DMS114 treated with DMSO at 0.1 percent for 48 hours (cell line): ENCODE measurements at regions not wholly inside any gene's neighbourhood (a gene's known extent, or its start where the extent isn't known, plus 50 kb on each side); places are given as distances from the start of the nearest gene placed in this dataset.
A peak's percentile ranks its signal among the peaks of the same experiment; 100 is the strongest.

ENCODE experiments used
- DNase-seq: peaks from one replicate; lab custom pipeline; 2025; ENCODE audit not compliant: unreplicated experiment; lab: John Stamatoyannopoulos, UW

GRCh38 chr10:128221117-128221516, 94.9 kb upstream of the MKI67 start:
- no peak for DNase-seq

- DNase-seq = no peak
Observed at GRCh38 chr10:128221807-128222206, 95.6 kb upstream of the MKI67 start.

GRCh38 chr10:128222332-128222849, 96.2 kb upstream of the MKI67 start:
- no peak for DNase-seq

GRCh38 chr10:128230401-128230800, 104.2 kb upstream of the MKI67 start:
- no peak for DNase-seq

GRCh38 chr10:128233422-128233821, 107.2 kb upstream of the MKI67 start:
- DNase-seq = no peak

GRCh38 chr10:128237710-128238109, 111.5 kb upstream of the MKI67 start:
- DNase-seq = no peak

DNA sequence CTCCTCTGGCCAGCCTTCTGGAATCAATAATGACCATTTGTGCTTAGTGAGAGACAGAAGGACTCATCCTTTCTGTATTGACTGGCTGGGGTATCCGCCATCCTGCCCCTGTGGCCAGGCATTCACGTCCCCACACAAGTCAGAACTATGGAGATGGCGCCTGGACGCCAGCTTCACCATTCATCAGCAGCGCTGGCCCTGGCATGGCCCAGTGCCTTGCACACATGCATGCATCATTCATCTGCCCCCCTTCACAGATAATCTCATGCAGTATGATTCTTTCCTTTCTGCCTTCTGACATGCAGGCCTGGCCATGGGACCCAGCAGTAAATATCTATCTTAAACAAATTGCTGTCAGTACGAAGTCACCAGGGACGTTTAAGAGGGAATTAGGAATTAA, 114.8 kb upstream of the MKI67 start:
- no peak for DNase-seq

- DNase-seq = no peak
Observed at GRCh38 chr10:128242641-128243040, 116.4 kb upstream of the MKI67 start.

- DNase-seq = no peak
Observed at GRCh38 chr10:128245026-128245425, 118.8 kb upstream of the MKI67 start.

- no peak for DNase-seq
Observed at GRCh38 chr10:128247576-128247975, 121.4 kb upstream of the MKI67 start.

GRCh38 chr10:128254476-128254875, 128.3 kb upstream of the MKI67 start:
- no peak for DNase-seq

GRCh38 chr10:128257428-128257827, 131.2 kb upstream of the MKI67 start:
- no peak for DNase-seq

DNA sequence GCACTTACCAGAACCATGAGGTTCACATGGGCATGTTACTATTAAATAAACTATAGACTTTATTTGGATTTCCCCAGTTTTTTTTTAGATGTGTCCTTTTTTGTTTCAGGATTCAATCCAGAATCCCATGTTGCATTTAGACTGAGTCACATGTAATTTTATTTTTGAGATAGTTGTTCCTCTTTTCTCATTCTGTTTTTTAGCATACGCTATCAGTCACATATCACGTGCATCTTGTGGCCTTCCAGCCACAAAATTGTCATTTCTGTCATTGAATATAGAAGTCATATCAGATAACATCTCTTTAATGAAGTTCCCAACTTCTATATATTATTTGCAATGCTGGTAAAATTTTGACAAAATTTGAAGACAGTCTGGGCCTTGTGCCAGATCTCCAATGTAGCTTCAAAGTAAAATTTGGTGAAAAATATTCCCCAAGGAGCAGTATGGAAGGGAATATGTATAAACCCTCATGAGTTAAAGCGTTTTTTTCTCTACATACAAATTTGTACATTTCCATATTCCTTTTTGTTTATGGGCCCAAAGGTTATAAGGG, 132.3 kb upstream of the MKI67 start:
- no peak for DNase-seq

- peak; percentile 69 for DNase-seq
Observed at GRCh38 chr10:128263891-128264688, 137.9 kb upstream of the MKI67 start.

DNA sequence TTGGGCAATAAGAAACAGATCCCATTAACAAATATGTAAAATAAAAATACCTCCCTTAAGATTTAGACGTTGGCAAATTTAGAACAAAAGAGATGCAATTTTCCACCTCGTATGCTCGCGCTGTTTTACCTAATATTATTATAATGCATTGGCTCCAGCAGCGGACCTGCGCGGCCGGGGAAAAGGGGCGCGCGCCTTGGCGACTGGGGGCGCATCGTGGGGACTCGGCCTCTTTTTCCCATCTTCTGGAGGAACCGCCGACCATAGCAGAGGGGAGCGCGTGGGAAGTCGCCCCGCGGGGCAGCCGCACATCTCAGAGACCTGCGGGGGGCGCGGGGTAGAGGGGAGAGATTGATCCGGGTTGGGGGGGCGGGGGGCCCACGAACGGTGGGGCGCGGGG, 139.4 kb upstream of the MKI67 start:
- no peak for DNase-seq

DNA sequence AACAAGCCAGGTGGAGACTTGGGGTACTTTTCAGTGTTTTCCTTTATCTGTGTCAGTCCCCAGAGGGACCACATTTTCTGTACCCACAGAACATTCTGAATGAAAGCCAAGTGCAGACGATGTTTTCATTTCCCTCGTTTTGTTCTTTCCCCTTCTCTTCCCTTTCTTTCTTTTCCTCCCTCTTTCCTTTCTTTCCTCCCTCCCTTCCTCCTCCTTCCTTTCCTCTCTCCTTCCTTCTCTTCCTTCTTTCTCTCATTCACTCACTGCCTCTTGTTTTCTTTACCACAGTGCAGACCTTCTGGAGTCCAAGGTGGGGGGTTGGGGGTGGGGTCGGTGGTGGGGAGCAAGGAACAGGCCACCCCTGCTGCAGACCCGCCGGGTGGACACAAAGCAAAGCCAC, 141.4 kb upstream of the MKI67 start:
- DNase-seq = no peak

DNA sequence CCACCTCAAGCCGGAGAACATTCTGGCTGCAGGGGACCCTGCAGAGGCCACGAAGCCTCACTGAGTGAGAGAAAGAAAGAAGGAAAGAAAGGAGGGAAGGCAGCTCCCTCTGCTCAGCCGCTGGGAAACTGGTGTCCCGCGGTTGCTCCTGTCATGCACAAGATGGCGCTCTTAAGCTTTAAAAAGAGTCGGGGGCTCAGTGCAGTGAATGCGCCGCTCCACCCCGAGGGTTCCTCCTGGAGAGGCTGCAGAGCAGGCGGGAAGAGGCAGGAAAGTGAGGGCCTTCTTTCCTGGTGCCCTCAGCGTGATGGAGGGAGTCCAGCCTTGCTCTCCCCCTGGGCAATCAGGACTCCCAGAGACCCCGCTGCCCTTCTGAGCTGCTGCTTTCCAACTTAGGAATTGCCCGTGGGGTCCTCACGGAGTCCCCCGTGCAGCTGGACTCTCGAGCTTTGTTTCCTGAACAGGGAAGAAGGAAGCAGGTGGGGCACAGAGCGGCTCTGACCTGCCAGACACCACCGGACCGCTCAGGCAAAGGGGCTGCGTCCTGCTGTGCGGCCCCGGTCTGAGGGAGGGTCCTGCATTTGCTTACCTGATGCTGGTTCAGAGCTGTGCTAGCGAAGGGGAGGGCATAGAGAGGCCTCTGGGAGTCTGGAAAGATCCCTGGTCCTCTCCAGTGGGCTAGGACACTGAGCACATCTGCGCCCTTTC, 141.9 kb upstream of the MKI67 start:
- DNase-seq = peak; percentile 47

- DNase-seq = no peak
Observed at GRCh38 chr10:128274938-128275337, 148.7 kb upstream of the MKI67 start.

GRCh38 chr10:128275388-128276177, 149.4 kb upstream of the MKI67 start:
- no peak for DNase-seq

DNA sequence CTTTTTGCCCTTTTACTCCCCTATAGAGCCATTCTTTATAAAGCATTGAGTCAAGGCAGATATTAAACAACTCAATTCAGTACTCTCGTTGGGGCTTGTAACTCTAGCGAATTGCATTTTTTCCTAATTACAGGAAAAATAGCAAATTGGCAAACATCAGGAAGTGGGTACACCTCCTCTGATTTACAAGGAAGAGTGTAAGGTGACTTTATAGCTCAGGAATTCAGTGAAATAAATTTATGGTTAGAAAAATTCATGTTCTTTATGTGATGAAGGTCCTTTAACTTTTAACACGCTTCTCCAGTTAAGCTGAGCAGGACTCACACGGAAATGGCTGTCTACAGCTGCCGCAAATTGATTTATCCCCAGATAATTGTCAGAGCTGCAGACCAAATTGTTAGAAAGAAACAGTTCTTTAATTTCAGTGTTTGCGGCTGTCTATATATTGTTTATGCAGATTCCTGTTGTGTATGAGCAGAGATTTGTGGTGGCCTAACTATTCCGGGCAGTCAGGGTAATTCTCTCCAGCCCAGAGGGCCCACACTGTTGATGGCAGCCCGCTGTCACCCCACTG, 151.1 kb upstream of the MKI67 start:
- no peak for DNase-seq

DNA sequence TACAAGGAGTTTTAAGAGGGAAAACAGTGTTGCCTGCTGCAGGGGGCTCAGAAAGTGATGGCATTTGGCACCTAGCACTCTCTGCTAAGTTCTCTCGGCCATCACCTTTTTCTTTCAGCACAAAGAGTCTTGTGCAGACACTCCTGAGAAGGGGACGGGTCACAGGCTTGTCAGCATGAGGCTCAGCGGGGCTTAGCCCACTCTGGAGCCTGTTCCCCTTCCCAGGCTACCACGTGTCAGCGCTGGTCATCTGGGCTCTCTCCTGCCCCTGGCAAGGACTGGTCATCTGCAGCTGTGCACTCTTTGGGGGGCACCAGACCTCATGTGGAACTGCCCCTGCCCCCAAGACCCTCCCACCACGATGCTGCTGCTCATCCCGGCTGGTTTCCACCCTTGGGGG, 152.1 kb upstream of the MKI67 start:
- no peak for DNase-seq
